MM.1S (cell line): ENCODE measurements at regions not wholly inside any gene's neighbourhood (a gene's known extent, or its start where the extent isn't known, plus 50 kb on each side); places are given as distances from the start of the nearest gene placed in this dataset.
"Not testable (repeated sequence)": the region's sequence is repeated elsewhere in the genome, so short reads cannot be mapped to it uniquely, and the experiment has no call there.

Source experiments
- DNase-seq: peaks from one replicate; pipeline ENCODE4 v3.0.0-alpha.2; 2015
- H2AFZ ChIP-seq: fragments of 300-600 bp; sonication (generic); 2 replicates; pipeline ENCODE4 v1.6.0; 2016; ENCODE audit warnings: antibody characterized with exemption, low read length
- H3F3A ChIP-seq: fragments of 300-600 bp; sonication (generic); 2 replicates; pipeline ENCODE4 v1.6.1; 2016; ENCODE audit warnings: mild to moderate bottlenecking, antibody characterized with exemption, low read length, moderate library complexity, mixed read lengths; ENCODE audit not compliant: insufficient read depth
- H3K27ac ChIP-seq: fragments of 300-600 bp; sonication (generic); 2 replicates; pipeline ENCODE4 v1.5.1; 2016; ENCODE audit warnings: mild to moderate bottlenecking, low read length
- H3K27me3 ChIP-seq: fragments of 300-600 bp; sonication (generic); replicated peaks from 2 replicates; pipeline ENCODE4 v1.6.0; 2016; ENCODE audit warnings: low read length; ENCODE audit not compliant: insufficient read depth
- H3K36me3 ChIP-seq: fragments of 300-600 bp; sonication (generic); replicated peaks from 2 replicates; pipeline ENCODE4 v1.6.1; 2016; ENCODE audit warnings: mild to moderate bottlenecking, low read length, mixed read lengths; ENCODE audit not compliant: insufficient read depth
- H3K4me1 ChIP-seq: fragments of 300-600 bp; sonication (generic); 2 replicates; pipeline ENCODE4 v1.6.1; 2016; ENCODE audit warnings: low read length, mixed read lengths
- H3K4me2 ChIP-seq: fragments of 300-600 bp; sonication (generic); 2 replicates; pipeline ENCODE4 v1.6.0; 2016; ENCODE audit warnings: low read depth, low read length
- H3K4me3 ChIP-seq: fragments of 300-600 bp; sonication (generic); 2 replicates; pipeline ENCODE4 v1.5.1; 2016; ENCODE audit warnings: low read length, mixed read lengths
- H3K79me2 ChIP-seq: fragments of 300-600 bp; sonication (generic); 2 replicates; pipeline ENCODE4 v1.6.1; 2016; ENCODE audit warnings: mixed run types, low read length, mixed read lengths
- H3K9ac ChIP-seq: fragments of 300-600 bp; sonication (generic); 2 replicates; pipeline ENCODE4 v1.6.1; 2016; ENCODE audit warnings: low read length, mixed read lengths
- H3K9me2 ChIP-seq: fragments of 300-600 bp; sonication (generic); replicated peaks from 2 replicates; pipeline ENCODE4 v1.6.1; 2016; ENCODE audit warnings: mild to moderate bottlenecking, low read length, mixed read lengths; ENCODE audit not compliant: insufficient read depth
- H3K9me3 ChIP-seq: fragments of 300-600 bp; sonication (generic); replicated peaks from 2 replicates; pipeline ENCODE4 v1.6.1; 2016; ENCODE audit warnings: mild to moderate bottlenecking, low read length, mixed read lengths; ENCODE audit not compliant: insufficient read depth
- H4K20me1 ChIP-seq: fragments of 300-600 bp; sonication (generic); 2 replicates; pipeline ENCODE4 v1.6.1; 2016; ENCODE audit warnings: mild to moderate bottlenecking, low read length, moderate library complexity, mixed read lengths; ENCODE audit not compliant: insufficient read depth
- EZH2 ChIP-seq: fragments of 300-600 bp; sonication (generic); optimal IDR thresholded peaks from 2 replicates; pipeline ENCODE3; 2017; ENCODE audit warnings: low read depth, mild to moderate bottlenecking, antibody characterized with exemption, low read length, mixed read lengths
- EZH2phosphoT487 ChIP-seq: fragments of 300-600 bp; sonication (generic); IDR thresholded peaks from 2 replicates; pipeline ENCODE4 v1.6.1; 2018; ENCODE audit warnings: antibody characterized with exemption, low read length
- TF ChIP-seq, protein P1 (sequence below): fragments of 300-600 bp; sonication (generic); IDR thresholded peaks from 2 replicates; pipeline ENCODE4 v1.5.1; 2016; ENCODE audit warnings: antibody characterized with exemption, low read length, mixed read lengths

DNA sequence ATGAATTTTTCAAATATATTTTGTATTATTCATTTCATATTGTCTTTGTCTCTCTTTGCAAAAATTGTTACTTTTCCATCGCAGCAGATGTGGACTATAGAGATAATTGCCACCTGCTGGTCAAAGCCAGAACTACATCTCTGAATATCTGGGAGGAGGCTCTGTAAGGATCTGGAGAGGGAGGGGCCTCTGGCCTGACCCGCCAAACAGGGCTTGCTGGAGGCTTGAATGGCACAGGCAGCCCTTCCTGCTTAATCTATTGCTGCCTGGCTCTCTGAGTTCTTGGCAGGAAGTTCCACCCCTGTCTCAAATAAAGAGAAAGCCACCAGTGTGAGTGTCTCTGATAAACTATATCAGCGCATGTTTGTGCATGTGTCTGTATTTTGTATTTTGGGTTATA, 132.4 kb downstream of the ZMAT1 start:
- H3K9ac ChIP-seq = no peak overlapping the region
- no peak for TF ChIP-seq EZH2
- no peak for TF ChIP-seq EZH2phosphoT487
- TF ChIP-seq, protein P1, sequence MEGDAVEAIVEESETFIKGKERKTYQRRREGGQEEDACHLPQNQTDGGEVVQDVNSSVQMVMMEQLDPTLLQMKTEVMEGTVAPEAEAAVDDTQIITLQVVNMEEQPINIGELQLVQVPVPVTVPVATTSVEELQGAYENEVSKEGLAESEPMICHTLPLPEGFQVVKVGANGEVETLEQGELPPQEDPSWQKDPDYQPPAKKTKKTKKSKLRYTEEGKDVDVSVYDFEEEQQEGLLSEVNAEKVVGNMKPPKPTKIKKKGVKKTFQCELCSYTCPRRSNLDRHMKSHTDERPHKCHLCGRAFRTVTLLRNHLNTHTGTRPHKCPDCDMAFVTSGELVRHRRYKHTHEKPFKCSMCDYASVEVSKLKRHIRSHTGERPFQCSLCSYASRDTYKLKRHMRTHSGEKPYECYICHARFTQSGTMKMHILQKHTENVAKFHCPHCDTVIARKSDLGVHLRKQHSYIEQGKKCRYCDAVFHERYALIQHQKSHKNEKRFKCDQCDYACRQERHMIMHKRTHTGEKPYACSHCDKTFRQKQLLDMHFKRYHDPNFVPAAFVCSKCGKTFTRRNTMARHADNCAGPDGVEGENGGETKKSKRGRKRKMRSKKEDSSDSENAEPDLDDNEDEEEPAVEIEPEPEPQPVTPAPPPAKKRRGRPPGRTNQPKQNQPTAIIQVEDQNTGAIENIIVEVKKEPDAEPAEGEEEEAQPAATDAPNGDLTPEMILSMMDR = peak; percentile 60
- 0 out of 2 replicates have a peak overlapping the region, but pooled peaks have one; percentile 8 for H3K4me3 ChIP-seq
- H3K27ac ChIP-seq = no peak overlapping the region
- H3K4me1 ChIP-seq = no peaks in the 10 kb centered on the region
- H3K79me2 ChIP-seq = no peaks in the 10 kb centered on the region
- H3K27me3 ChIP-seq = no peaks in the 10 kb centered on the region
- H3K9me2 ChIP-seq = no peaks in the 10 kb centered on the region
- peak overlapping the region; percentile 28; the same call in 1 of the 2 replicates for H3K4me2 ChIP-seq
- no peaks in the 10 kb centered on the region for H3F3A ChIP-seq
- DNase-seq = peak; percentile 94
- H3K9me3 ChIP-seq = no peaks in the 10 kb centered on the region
- H4K20me1 ChIP-seq = no peaks in the 10 kb centered on the region
- H3K36me3 ChIP-seq = no peaks in the 10 kb centered on the region
- H2AFZ ChIP-seq = 0 out of 2 replicates have a peak overlapping the region, but pooled peaks have one; percentile 6

- Histone ChIP-seq H4K20me1 (no peaks in the 10 kb centered on the region), H3K36me3 (no peaks in the 10 kb centered on the region), H3K4me2 (no peak overlapping the region), H3F3A (no peaks in the 10 kb centered on the region), H3K27ac (no peak overlapping the region), H3K27me3 (no peaks in the 10 kb centered on the region), H3K9ac (no peak overlapping the region), H2AFZ (no peak overlapping the region), H3K4me1 (no peaks in the 10 kb centered on the region), H3K9me3 (no peaks in the 10 kb centered on the region), H3K79me2 (no peaks in the 10 kb centered on the region), H3K4me3 (no peak overlapping the region), H3K9me2 (no peaks in the 10 kb centered on the region)
- TF ChIP-seq EZH2phosphoT487 (no peak), EZH2 (no peak)
- TF ChIP-seq, protein P1 = no peak
- no peak for DNase-seq
These were observed 128.3 kb upstream of the ARMCX2 start for GRCh38 chrX:101787934-101788333.

DNA sequence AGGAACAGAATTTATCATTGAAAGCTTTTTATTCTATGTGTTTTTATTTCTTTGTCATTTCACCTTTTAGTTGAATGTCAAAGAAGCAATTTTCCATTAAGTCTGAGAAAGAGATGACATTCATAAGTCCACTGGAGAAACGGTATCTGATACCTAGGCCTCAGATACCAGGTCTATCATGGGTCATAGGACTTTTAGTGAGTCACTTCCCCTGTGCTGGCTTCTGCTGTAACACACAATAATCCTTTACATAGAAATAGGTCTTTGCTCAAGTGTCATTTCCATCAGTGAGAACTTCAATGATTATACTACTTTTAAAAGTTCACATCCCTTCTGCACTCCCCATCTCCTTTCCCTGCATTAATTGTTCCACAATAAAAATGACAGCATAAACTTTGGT, 125.5 kb upstream of the ARMCX2 start:
- TF ChIP-seq EZH2phosphoT487 = no peak
- TF ChIP-seq, protein P1 = no peak
- TF ChIP-seq EZH2 = no peak
- no peak for DNase-seq
- Histone ChIP-seq H3F3A (no peaks in the 10 kb centered on the region), H3K9ac (no peak overlapping the region), H3K36me3 (no peaks in the 10 kb centered on the region), H4K20me1 (no peaks in the 10 kb centered on the region), H3K27me3 (no peaks in the 10 kb centered on the region), H3K27ac (no peak overlapping the region), H3K4me2 (no peak overlapping the region), H3K79me2 (no peaks in the 10 kb centered on the region), H3K4me3 (no peak overlapping the region), H3K9me3 (no peaks in the 10 kb centered on the region), H3K4me1 (no peaks in the 10 kb centered on the region), H3K9me2 (no peaks in the 10 kb centered on the region), H2AFZ (no peak overlapping the region)

GRCh38 chrX:101780421-101780820, 120.8 kb upstream of the ARMCX2 start:
- not testable (repeated sequence) for H3K36me3 ChIP-seq, DNase-seq, H3F3A ChIP-seq, H4K20me1 ChIP-seq, H2AFZ ChIP-seq, H3K27me3 ChIP-seq, H3K9me3 ChIP-seq, H3K27ac ChIP-seq, H3K9me2 ChIP-seq, H3K79me2 ChIP-seq, H3K4me2 ChIP-seq, H3K9ac ChIP-seq, H3K4me3 ChIP-seq
- peaks cover 11% of the 10 kb centered on the region for H3K4me1 ChIP-seq
